Calu3 (cell line): ENCODE measurements at regions not wholly inside any gene's neighbourhood (a gene's known extent, or its start where the extent isn't known, plus 50 kb on each side); places are given as distances from the start of the nearest gene placed in this dataset.

Source experiments
- BruUV-seq: library from RNA; stranded (reverse); fragments of 400-500 nt; replicated peaks from 2 replicates; lab custom pipeline; 2021; lab: Mats Ljungman, UMichigan
- CTCF ChIA-PET: fragments of 300-600 bp; sonication (Branson Sonifier 250); formaldehyde crosslinking; loops from one replicate; lab custom pipeline; 2022; ENCODE audit warnings: antibody characterized with exemption; lab: Charles Lee
- DNase-seq: peaks from one replicate; pipeline ENCODE4 v3.0.0; 2022
- H3K27ac Mint-ChIP-seq: one replicate; pipeline ENCODE4 v1.8.0; 2022; ENCODE audit warnings: mixed read lengths; ENCODE audit not compliant: unreplicated experiment
- H3K27me3 Mint-ChIP-seq: one replicate; pipeline ENCODE4 v1.8.0; 2022; ENCODE audit warnings: mixed read lengths; ENCODE audit not compliant: unreplicated experiment
- H3K36me3 Mint-ChIP-seq: one replicate; pipeline ENCODE4 v1.8.0; 2022; ENCODE audit warnings: mild to moderate bottlenecking, moderate library complexity, mixed read lengths; ENCODE audit not compliant: insufficient read depth, unreplicated experiment
- H3K4me1 Mint-ChIP-seq: one replicate; pipeline ENCODE4 v1.8.0; 2022; ENCODE audit warnings: mild to moderate bottlenecking, low read depth, mixed read lengths; ENCODE audit not compliant: unreplicated experiment
- H3K4me3 Mint-ChIP-seq: one replicate; pipeline ENCODE4 v1.8.0; 2022; ENCODE audit warnings: mild to moderate bottlenecking, low read depth, moderate library complexity, mixed read lengths; ENCODE audit not compliant: unreplicated experiment
- H3K9me3 Mint-ChIP-seq: one replicate; pipeline ENCODE4 v1.8.0; 2022; ENCODE audit warnings: low read depth, mixed read lengths; ENCODE audit not compliant: unreplicated experiment
- intact Hi-C: fragments of 100-400 bp; cut with micrococcal nuclease; formaldehyde crosslinking; loops from one replicate; pipeline ENCODE4 v1.10.0; 2022; ENCODE audit not compliant: unreplicated experiment
- TF ChIP-seq, protein P1 (sequence below): fragments of 200-600 bp; IDR thresholded peaks from one replicate; pipeline ENCODE4 v1.8.0; 2022; ENCODE audit warnings: antibody characterized with exemption; ENCODE audit not compliant: unreplicated experiment

DNA sequence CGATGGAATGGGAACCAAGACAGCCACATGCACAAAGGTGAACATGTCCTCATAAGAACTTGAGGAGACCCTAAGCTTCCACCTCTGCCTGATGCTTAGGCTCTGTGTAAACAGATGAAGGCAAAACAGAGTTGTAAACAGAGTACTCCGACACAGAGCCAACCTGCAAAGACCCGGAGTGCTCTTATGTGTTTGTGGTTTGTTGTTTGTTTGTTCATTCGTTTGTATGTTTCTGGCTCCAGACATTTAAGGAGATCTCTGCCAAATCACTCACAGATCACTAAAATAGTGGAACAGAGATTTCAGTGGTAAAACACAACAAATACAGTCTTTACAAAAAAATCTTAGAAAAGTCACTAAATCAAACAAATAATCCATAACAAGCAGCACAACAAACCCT, 294.9 kb downstream of the EIPR1 start:
- no peaks in the 10 kb centered on the region for H3K27me3 Mint-ChIP-seq
- no TSS peak for BruUV-seq
- H3K27ac Mint-ChIP-seq, result no peak overlapping the region
- CTCF ChIA-PET, result no interaction called here
- H3K4me1 Mint-ChIP-seq, result no peaks in the 10 kb centered on the region
- intact Hi-C loops, result no loop called here
- TF ChIP-seq, protein P1, sequence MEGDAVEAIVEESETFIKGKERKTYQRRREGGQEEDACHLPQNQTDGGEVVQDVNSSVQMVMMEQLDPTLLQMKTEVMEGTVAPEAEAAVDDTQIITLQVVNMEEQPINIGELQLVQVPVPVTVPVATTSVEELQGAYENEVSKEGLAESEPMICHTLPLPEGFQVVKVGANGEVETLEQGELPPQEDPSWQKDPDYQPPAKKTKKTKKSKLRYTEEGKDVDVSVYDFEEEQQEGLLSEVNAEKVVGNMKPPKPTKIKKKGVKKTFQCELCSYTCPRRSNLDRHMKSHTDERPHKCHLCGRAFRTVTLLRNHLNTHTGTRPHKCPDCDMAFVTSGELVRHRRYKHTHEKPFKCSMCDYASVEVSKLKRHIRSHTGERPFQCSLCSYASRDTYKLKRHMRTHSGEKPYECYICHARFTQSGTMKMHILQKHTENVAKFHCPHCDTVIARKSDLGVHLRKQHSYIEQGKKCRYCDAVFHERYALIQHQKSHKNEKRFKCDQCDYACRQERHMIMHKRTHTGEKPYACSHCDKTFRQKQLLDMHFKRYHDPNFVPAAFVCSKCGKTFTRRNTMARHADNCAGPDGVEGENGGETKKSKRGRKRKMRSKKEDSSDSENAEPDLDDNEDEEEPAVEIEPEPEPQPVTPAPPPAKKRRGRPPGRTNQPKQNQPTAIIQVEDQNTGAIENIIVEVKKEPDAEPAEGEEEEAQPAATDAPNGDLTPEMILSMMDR, result no peak
- no peak overlapping the region for H3K4me3 Mint-ChIP-seq
- DNase-seq, result no peak
- peaks cover 18% of the 10 kb centered on the region for H3K9me3 Mint-ChIP-seq
- no peaks in the 10 kb centered on the region for H3K36me3 Mint-ChIP-seq

DNA sequence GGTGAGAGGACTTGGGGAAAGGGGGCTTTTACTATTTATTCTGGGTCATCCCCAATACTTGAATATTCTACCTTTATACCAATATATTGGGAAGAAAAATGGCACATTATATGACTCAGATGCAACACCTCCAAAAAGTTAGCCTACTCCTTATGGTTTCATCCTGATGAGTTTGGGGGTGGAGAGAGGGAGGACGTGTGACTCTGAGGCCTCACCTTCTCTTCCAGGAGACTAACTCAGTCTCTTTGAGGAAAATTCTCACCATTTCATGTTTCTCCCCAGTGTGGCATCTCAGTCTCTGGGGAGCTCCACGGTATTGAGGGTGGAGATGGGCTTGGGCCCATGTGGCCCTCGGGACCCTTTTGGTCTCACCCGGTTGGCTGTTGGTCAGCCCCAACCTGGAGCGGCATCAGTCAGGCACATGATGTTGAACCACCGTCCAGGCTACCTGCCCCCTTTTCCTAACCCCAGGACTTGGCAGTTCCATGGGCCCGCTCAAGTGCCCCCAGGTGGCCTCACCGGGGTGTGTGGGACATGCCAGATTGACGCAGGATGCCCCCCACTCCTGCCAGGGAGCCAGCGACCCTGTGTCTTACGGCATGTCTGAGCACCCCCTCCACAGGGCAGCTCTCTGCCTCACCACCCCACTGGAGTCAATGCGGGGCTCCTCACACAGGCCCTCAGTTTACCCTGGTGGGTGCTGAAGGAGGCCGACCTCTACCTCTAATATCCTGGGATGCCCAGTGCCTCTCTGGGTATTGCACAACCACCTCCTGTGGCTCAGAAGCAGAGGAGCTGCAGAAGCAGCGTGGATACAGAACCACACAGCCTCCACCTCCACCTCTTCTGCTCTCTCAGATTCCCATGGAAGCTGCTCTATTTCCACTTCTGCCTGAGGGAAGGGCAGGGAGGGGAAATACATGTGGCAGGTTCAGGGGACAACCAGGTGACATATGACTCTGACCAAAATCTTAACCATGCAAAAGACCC, 297.4 kb downstream of the EIPR1 start:
- intact Hi-C loops, result no loop called here
- Mint-ChIP-seq H3K9me3 (peaks cover 15% of the 10 kb centered on the region), H3K4me3 (no peak overlapping the region), H3K36me3 (no peaks in the 10 kb centered on the region), H3K27me3 (no peaks in the 10 kb centered on the region), H3K4me1 (no peaks in the 10 kb centered on the region), H3K27ac (no peak overlapping the region)
- BruUV-seq, result no TSS peak
- CTCF ChIA-PET, result no interaction called here
- DNase-seq, result no peak
- TF ChIP-seq, protein P1, result no peak

DNA sequence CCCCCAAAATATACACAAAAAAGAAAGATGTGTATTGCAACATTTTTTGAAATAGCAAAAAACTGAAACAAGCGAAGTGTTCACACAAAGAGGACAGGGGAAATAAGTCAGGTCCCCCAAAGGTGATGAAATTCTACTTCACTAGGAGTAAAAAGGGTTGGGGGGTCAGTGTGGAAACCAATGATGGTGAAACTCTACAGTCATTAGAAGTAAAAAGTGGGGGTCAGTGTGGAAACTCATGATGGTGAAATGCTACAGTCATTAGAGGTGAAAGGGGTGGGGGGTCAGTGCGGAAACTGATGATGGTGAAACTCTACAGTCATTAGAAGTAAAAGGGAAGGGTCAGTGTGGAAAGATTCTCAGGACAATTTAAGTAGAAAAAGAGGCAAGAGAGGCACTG, 298.2 kb downstream of the EIPR1 start:
- intact Hi-C loops, result no loop called here
- Mint-ChIP-seq H3K27me3 (no peaks in the 10 kb centered on the region), H3K36me3 (no peaks in the 10 kb centered on the region), H3K4me3 (no peak overlapping the region), H3K27ac (no peak overlapping the region), H3K9me3 (peaks cover 14% of the 10 kb centered on the region), H3K4me1 (no peaks in the 10 kb centered on the region)
- DNase-seq, result no peak
- CTCF ChIA-PET, result no interaction called here
- no TSS peak for BruUV-seq
- TF ChIP-seq, protein P1, result no peak

DNA sequence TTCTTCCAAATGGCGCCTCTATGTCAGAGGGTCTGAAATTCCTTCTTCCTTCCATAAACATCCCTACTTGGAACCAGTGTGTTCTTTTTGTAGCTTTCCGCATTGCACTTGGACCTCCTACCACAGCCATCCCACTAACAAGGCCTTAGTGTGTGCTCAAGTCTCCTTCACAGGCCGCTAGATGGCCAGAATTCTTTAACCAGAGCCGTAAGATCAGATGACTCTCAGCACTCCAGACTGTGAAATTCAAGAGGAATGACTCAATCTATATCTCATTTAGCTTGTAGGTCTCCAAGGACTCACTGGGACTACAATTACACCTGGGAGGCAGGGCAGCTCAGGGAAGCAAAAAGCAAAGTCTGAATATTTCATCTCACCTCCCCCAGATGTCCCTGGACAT, 298.9 kb downstream of the EIPR1 start:
- intact Hi-C loops, result no loop called here
- Mint-ChIP-seq H3K27ac (no peak overlapping the region), H3K36me3 (no peaks in the 10 kb centered on the region), H3K27me3 (no peaks in the 10 kb centered on the region), H3K9me3 (peaks cover 14% of the 10 kb centered on the region), H3K4me3 (no peak overlapping the region), H3K4me1 (no peaks in the 10 kb centered on the region)
- TF ChIP-seq, protein P1, result no peak
- CTCF ChIA-PET, result no interaction called here
- BruUV-seq, result no TSS peak
- no peak for DNase-seq
